ENCODE measurements at regions not wholly inside any gene's neighbourhood (a gene's known extent, or its start where the extent isn't known, plus 50 kb on each side); places are given as distances from the start of the nearest gene placed in this dataset.

DNA sequence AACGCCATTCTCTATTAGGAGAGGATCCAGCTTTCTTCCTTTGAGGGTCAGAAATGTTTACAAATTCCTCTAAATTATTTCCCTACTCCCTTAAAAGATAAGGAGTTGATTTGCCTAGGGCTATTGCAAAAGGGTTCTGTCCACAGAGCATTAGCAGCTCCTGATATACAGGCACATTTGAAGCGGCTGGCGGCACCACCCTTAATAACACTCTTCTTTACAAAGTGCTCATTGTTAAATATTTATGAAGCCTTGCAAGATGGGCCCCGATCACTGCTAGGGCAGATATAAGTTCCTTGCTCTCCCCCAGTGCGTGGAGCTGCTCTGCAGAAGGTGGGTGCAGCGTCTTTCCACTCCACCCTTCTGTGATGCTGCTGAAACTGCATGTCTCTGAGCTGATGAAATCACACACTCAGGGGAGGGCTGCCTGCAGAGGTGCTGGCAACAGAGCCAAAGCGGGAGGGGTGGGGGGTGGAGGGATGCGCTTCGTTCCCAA is 116.7 kb upstream of the NTM start:
- Histone ChIP-seq H3K27ac (no peak overlapping the region), H3K36me3 (no peaks in the 10 kb centered on the region), H3K4me1 (ENCODE audit: control insufficient read depth in 1 of 2, low read depth in 2 of 2) (no peaks in the 10 kb centered on the region), H3K9me3 (no peaks in the 10 kb centered on the region), H3K4me3 (no peak overlapping the region), H3K27me3 (replicated peaks; ENCODE audit: insufficient read depth) (no peaks in the 10 kb centered on the region)
- TF ChIP-seq, protein P1, sequence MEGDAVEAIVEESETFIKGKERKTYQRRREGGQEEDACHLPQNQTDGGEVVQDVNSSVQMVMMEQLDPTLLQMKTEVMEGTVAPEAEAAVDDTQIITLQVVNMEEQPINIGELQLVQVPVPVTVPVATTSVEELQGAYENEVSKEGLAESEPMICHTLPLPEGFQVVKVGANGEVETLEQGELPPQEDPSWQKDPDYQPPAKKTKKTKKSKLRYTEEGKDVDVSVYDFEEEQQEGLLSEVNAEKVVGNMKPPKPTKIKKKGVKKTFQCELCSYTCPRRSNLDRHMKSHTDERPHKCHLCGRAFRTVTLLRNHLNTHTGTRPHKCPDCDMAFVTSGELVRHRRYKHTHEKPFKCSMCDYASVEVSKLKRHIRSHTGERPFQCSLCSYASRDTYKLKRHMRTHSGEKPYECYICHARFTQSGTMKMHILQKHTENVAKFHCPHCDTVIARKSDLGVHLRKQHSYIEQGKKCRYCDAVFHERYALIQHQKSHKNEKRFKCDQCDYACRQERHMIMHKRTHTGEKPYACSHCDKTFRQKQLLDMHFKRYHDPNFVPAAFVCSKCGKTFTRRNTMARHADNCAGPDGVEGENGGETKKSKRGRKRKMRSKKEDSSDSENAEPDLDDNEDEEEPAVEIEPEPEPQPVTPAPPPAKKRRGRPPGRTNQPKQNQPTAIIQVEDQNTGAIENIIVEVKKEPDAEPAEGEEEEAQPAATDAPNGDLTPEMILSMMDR (IDR thresholded peaks at IDR 0.05): no peak
- no peak for DNase-seq (ENCODE audit: low spot score)
- no peak for ATAC-seq (ENCODE audit: insufficient number of reproducible peaks, low FRiP score, low read depth)

DNA sequence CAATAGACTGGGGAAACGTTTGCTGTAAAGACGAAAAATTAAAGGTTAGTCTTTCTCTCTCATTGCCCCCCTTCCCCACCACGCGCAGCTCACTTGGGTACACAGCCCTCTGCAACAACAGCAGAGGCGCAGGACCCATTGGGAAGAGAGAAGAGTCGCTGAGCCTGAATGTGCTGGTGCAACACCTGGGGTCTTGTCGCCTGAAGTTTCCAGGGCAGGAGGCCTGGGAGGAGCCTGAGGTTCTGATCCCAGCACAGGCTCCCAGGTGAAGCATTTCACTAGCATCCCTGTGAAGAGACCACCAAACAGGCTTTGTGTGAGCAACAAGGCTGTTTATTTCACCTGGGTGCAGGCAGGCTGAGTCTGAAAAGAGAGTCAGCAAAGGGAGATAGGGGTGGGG is 116.2 kb upstream of the NTM start:
- no peak overlapping the region for H3K4me3 ChIP-seq
- TF ChIP-seq, protein P1 (IDR thresholded peaks at IDR 0.05): no peak
- H3K27ac ChIP-seq: no peak overlapping the region
- H3K4me1 ChIP-seq (ENCODE audit: control insufficient read depth in 1 of 2, low read depth in 2 of 2): no peaks in the 10 kb centered on the region
- no peak for DNase-seq (ENCODE audit: low spot score)
- ATAC-seq (ENCODE audit: insufficient number of reproducible peaks, low FRiP score, low read depth): no peak
- H3K36me3 ChIP-seq: no peaks in the 10 kb centered on the region
- no peaks in the 10 kb centered on the region for H3K27me3 ChIP-seq (replicated peaks; ENCODE audit: insufficient read depth)
- H3K9me3 ChIP-seq: no peaks in the 10 kb centered on the region

DNA sequence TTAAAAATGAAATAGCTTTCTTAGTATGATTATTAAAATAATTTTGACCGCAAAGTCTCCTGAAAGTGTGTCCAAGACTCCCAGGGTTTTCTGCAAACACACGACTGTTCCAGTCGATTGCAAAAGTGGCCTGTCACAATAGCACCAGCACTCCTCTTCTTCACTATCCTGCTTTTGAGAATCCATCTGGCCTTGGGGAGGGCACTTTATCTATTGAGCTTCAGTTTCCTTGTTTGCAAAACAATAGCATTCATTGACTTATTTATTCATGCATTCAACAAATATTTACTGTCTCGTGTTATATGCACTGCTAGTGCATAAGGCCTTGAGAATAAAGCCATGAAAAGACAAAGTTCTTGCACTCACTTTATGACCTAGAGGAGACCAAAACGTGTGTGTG is 96.2 kb upstream of the NTM start:
- Histone ChIP-seq H3K27me3 (replicated peaks; ENCODE audit: insufficient read depth) (no peaks in the 10 kb centered on the region), H3K9me3 (no peaks in the 10 kb centered on the region), H3K4me1 (ENCODE audit: control insufficient read depth in 1 of 2, low read depth in 2 of 2) (no peaks in the 10 kb centered on the region)

DNA sequence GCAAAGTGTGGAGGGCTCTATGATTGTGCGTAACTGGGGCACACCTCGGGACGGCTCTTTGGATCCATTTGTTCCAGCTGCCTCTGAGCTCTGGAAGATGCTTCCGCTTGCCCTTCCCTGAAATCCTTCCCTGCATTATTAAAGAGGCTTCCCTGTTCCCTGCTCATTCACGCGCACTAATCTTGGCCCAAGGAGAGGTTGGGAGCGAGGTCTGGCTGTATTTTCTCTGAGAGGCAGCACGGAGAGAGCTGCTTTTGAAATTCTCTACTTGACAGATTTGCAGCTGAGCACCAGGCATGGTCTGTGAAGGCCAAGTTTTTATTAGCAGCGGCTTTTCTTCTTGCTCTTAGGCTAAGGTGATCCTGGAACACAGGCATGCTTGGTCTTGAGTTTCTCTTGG is 94.8 kb upstream of the NTM start:
- no peak for ATAC-seq (ENCODE audit: insufficient number of reproducible peaks, low FRiP score, low read depth)
- Histone ChIP-seq H3K4me1 (ENCODE audit: control insufficient read depth in 1 of 2, low read depth in 2 of 2) (no peaks in the 10 kb centered on the region), H3K27ac (no peak overlapping the region), H3K4me3 (no peak overlapping the region), H3K27me3 (replicated peaks; ENCODE audit: insufficient read depth) (no peaks in the 10 kb centered on the region), H3K36me3 (no peaks in the 10 kb centered on the region), H3K9me3 (no peaks in the 10 kb centered on the region)
- TF ChIP-seq, protein P1 (IDR thresholded peaks at IDR 0.05): no peak
- no peak for DNase-seq (ENCODE audit: low spot score)

More for the DNA sequence above, 96.2 kb upstream of the NTM start:
- H3K27ac ChIP-seq: no peak overlapping the region
- TF ChIP-seq, protein P1 (IDR thresholded peaks at IDR 0.05): no peak
- H3K36me3 ChIP-seq: no peaks in the 10 kb centered on the region
- H3K4me3 ChIP-seq: no peak overlapping the region
- no peak for ATAC-seq (ENCODE audit: insufficient number of reproducible peaks, low FRiP score, low read depth)
- no peak for DNase-seq (ENCODE audit: low spot score)

DNA sequence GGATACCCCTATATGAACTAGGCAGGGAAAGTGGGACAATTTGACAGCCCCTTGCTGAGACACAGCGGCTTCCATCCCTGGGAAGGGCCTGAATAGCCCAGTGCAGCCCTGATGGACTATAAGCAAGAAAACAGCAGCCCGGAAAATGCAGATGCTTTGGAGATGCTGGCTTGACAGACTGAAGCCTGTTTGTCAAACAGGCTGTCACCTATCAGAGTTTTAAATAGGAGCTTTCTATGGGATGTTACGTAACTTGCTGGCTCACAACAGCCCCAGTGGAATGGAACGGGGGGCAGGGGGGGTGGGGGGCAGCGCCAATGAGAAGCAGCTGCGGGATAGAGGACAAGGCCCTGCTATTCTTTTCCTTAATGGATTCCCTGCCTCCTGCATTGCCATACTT is 91.9 kb upstream of the NTM start:
- Histone ChIP-seq H3K27me3 (replicated peaks; ENCODE audit: insufficient read depth) (no peaks in the 10 kb centered on the region), H3K36me3 (no peaks in the 10 kb centered on the region), H3K4me1 (ENCODE audit: control insufficient read depth in 1 of 2, low read depth in 2 of 2) (no peaks in the 10 kb centered on the region), H3K27ac (no peak overlapping the region), H3K4me3 (no peak overlapping the region), H3K9me3 (no peaks in the 10 kb centered on the region)
- no peak for DNase-seq (ENCODE audit: low spot score)
- no peak for ATAC-seq (ENCODE audit: insufficient number of reproducible peaks, low FRiP score, low read depth)
- TF ChIP-seq, protein P1 (IDR thresholded peaks at IDR 0.05): no peak
